GM23248 (cell line): ENCODE measurements at regions not wholly inside any gene's neighbourhood (a gene's known extent, or its start where the extent isn't known, plus 50 kb on each side); places are given as distances from the start of the nearest gene placed in this dataset.
"Not testable (repeated sequence)": the region's sequence is repeated elsewhere in the genome, so short reads cannot be mapped to it uniquely, and the experiment has no call there.

Experiments used
- DNase-seq: peaks from one replicate; pipeline ENCODE4 v3.0.0-alpha.2; 2015
- H2AFZ ChIP-seq: fragments of 200-600 bp; sonication (generic); 2 replicates; pipeline ENCODE4 v1.6.1; 2016; ENCODE audit warnings: antibody characterized with exemption
- H3F3A ChIP-seq: fragments of 200-600 bp; sonication (generic); 2 replicates; pipeline ENCODE4 v1.6.1; 2016; ENCODE audit warnings: mild to moderate bottlenecking, antibody characterized with exemption, mixed run types; ENCODE audit not compliant: insufficient read depth
- H3K27ac ChIP-seq: fragments of 200-600 bp; sonication (generic); 2 replicates; pipeline ENCODE4 v1.5.1; 2016; ENCODE audit warnings: mild to moderate bottlenecking
- H3K27me3 ChIP-seq: fragments of 200-600 bp; sonication (generic); replicated peaks from 2 replicates; pipeline ENCODE4 v1.6.1; 2016; ENCODE audit warnings: mild to moderate bottlenecking; ENCODE audit not compliant: insufficient read depth
- H3K36me3 ChIP-seq: fragments of 200-600 bp; sonication (generic); 2 replicates; pipeline ENCODE4 v1.6.1; 2016; ENCODE audit warnings: low read depth, mild to moderate bottlenecking
- H3K4me1 ChIP-seq: fragments of 200-600 bp; sonication (generic); 2 replicates; pipeline ENCODE4 v1.6.1; 2016; ENCODE audit warnings: mild to moderate bottlenecking; ENCODE audit not compliant: insufficient read depth
- H3K4me2 ChIP-seq: fragments of 200-600 bp; sonication (generic); one replicate; pipeline ENCODE4 v1.6.1; 2016; ENCODE audit warnings: mild to moderate bottlenecking; ENCODE audit not compliant: unreplicated experiment
- H3K4me3 ChIP-seq: fragments of 200-600 bp; sonication (generic); 2 replicates; pipeline ENCODE4 v1.5.1; 2016; ENCODE audit warnings: mild to moderate bottlenecking
- H3K79me2 ChIP-seq: fragments of 200-600 bp; sonication (generic); 2 replicates; pipeline ENCODE4 v1.6.1; 2016; ENCODE audit warnings: mild to moderate bottlenecking; ENCODE audit not compliant: insufficient read depth
- H3K9ac ChIP-seq: fragments of 200-600 bp; sonication (generic); 2 replicates; pipeline ENCODE4 v1.6.1; 2016; ENCODE audit warnings: mild to moderate bottlenecking
- H3K9me2 ChIP-seq: fragments of 200-600 bp; sonication (generic); 2 replicates; pipeline ENCODE4 v1.6.1; 2016; ENCODE audit warnings: mixed run types, mild to moderate bottlenecking, moderate library complexity; ENCODE audit not compliant: insufficient read depth
- H3K9me3 ChIP-seq: fragments of 200-600 bp; sonication (generic); one replicate; pipeline ENCODE4 v1.6.1; 2017; ENCODE audit warnings: low read depth
- H4K20me1 ChIP-seq: fragments of 200-600 bp; sonication (generic); 2 replicates; pipeline ENCODE4 v1.6.0; 2016; ENCODE audit not compliant: insufficient read depth
- EZH2 ChIP-seq: fragments of 200-600 bp; sonication (generic); IDR thresholded peaks from 2 replicates; pipeline ENCODE4 v1.6.1; 2018; ENCODE audit warnings: antibody characterized with exemption, mild to moderate bottlenecking; ENCODE audit not compliant: insufficient read depth, poor library complexity, severe bottlenecking
- EZH2phosphoT487 ChIP-seq: fragments of 200-600 bp; sonication (generic); IDR thresholded peaks from 2 replicates; pipeline ENCODE4 v1.6.1; 2018; ENCODE audit warnings: antibody characterized with exemption, moderate library complexity, mild to moderate bottlenecking, low read depth; ENCODE audit not compliant: insufficient read depth
- WGBS, 2 experiments: methylation state at CpG; one replicate each; pipeline ENCODE4 v1.1.6; 2015 to 2017; ENCODE audit warnings: low lambda C conversion rate in 2 of 2, low coverage in 1 of 2; ENCODE audit errors: missing lambda C conversion rate in 2 of 2; 5-methylcytosine and 5-hydroxymethylcytosine counted together
- in situ Hi-C: fragments of 300-500 bp; cut with MboI; formaldehyde crosslinking; loops from 2 replicates; pipeline ENCODE4 v1.15.0; 2020

- in situ Hi-C loops: no loop called here
Observed at GRCh38 chr1:116195077-116195868, 84.1 kb downstream of the MAB21L3 start.

GRCh38 chr1:116200343-116200742, 89.1 kb downstream of the MAB21L3 start:
- H4K20me1 ChIP-seq, H3K4me3 ChIP-seq, H2AFZ ChIP-seq, H3K9me3 ChIP-seq, DNase-seq, H3K27ac ChIP-seq, H3F3A ChIP-seq, in situ Hi-C loops, H3K9me2 ChIP-seq, H3K79me2 ChIP-seq, H3K9ac ChIP-seq, H3K36me3 ChIP-seq, H3K4me1 ChIP-seq, H3K4me2 ChIP-seq: not testable (repeated sequence)
- WGBS, 2 experiments: 58 to 100% methylated on average over 1 to 2 of the region's 2 CpGs
- H3K27me3 ChIP-seq: peaks cover 13% of the 10 kb centered on the region

More at GRCh38 chr1:116195077-116195868, 84.1 kb downstream of the MAB21L3 start:
- Histone ChIP-seq H3K9ac (no peak overlapping the region), H3K4me3 (no peak overlapping the region), H3F3A (no peaks in the 10 kb centered on the region), H3K9me3 (no peaks in the 10 kb centered on the region), H3K4me1 (no peaks in the 10 kb centered on the region), H3K36me3 (no peaks in the 10 kb centered on the region), H3K27ac (no peak overlapping the region), H4K20me1 (no peaks in the 10 kb centered on the region), H2AFZ (no peak overlapping the region), H3K27me3 (no peaks in the 10 kb centered on the region; the same call in 1 of the 2 replicates), H3K9me2 (no peaks in the 10 kb centered on the region), H3K79me2 (no peaks in the 10 kb centered on the region), H3K4me2 (no peak overlapping the region)
- no peak for DNase-seq
- WGBS, 2 experiments: 0 to 2% methylated on average over 1 of the region's 1 CpG
- TF ChIP-seq EZH2phosphoT487 (no peak), EZH2 (no peak)

- in situ Hi-C loops: no loop called here
- Histone ChIP-seq H2AFZ (no peak overlapping the region), H3F3A (no peaks in the 10 kb centered on the region), H3K9me2 (no peaks in the 10 kb centered on the region), H3K4me2 (no peak overlapping the region), H3K27ac (no peak overlapping the region), H3K9me3 (no peaks in the 10 kb centered on the region), H3K9ac (no peak overlapping the region), H4K20me1 (no peaks in the 10 kb centered on the region), H3K79me2 (no peaks in the 10 kb centered on the region), H3K36me3 (no peaks in the 10 kb centered on the region), H3K4me3 (no peak overlapping the region), H3K4me1 (no peaks in the 10 kb centered on the region), H3K27me3 (peaks cover 20% of the 10 kb centered on the region)
- TF ChIP-seq EZH2phosphoT487: no peak
- no peak for TF ChIP-seq EZH2
- WGBS, 2 experiments: 42 to 56% methylated on average over 3 of the region's 3 CpGs
- DNase-seq: peak; percentile 6
Observed at GRCh38 chr1:116201911-116202310, 90.7 kb downstream of the MAB21L3 start.

- H2AFZ ChIP-seq: no peak overlapping the region
- no peak overlapping the region for H3K4me3 ChIP-seq
- H3K36me3 ChIP-seq: no peaks in the 10 kb centered on the region
- H3K9me3 ChIP-seq: no peaks in the 10 kb centered on the region
- TF ChIP-seq EZH2 (no peak), EZH2phosphoT487 (no peak)
- no peaks in the 10 kb centered on the region for H4K20me1 ChIP-seq
- no peaks in the 10 kb centered on the region for H3K4me1 ChIP-seq
- H3K9ac ChIP-seq: no peak overlapping the region
- no peak overlapping the region for H3K4me2 ChIP-seq
- no peaks in the 10 kb centered on the region for H3K9me2 ChIP-seq
- peaks cover 26% of the 10 kb centered on the region for H3K27me3 ChIP-seq
- no peak overlapping the region for H3K27ac ChIP-seq
- 4 to 6% methylated on average over 5 of the region's 5 CpGs for WGBS, 2 experiments
- H3F3A ChIP-seq: no peaks in the 10 kb centered on the region
- in situ Hi-C loops: no loop called here
- no peaks in the 10 kb centered on the region for H3K79me2 ChIP-seq
- DNase-seq: peak; percentile 13
Observed at GRCh38 chr1:116203181-116203723, 92.1 kb downstream of the MAB21L3 start.
